Lower lobe of right lung (tissue), 2 donors: ENCODE measurements at regions not wholly inside any gene's neighbourhood (a gene's known extent, or its start where the extent isn't known, plus 50 kb on each side); places are given as distances from the start of the nearest gene placed in this dataset.

Experiments
- ATAC-seq, 2 donors: fragments of 200-7000 bp; cut with Tn5 transposase; one replicate each; pipeline ENCODE4 v1.9.1; 2020 to 2022; ENCODE audit warnings: mild to moderate bottlenecking in 2 of 2, moderate library complexity in 2 of 2
- DNase-seq: peaks from one replicate; pipeline ENCODE4 v3.0.0-alpha.2; 2020
- H3K27ac ChIP-seq: fragments of 200-600 bp; one replicate; pipeline ENCODE4 v1.8.0; 2022
- H3K27me3 ChIP-seq: fragments of 200-600 bp; one replicate; pipeline ENCODE4 v1.8.0; 2022; ENCODE audit warnings: low read depth
- H3K36me3 ChIP-seq: fragments of 200-600 bp; one replicate; pipeline ENCODE4 v1.8.0; 2022; ENCODE audit warnings: mild to moderate bottlenecking
- H3K4me1 ChIP-seq: fragments of 200-600 bp; one replicate; pipeline ENCODE4 v1.8.0; 2022
- H3K4me3 ChIP-seq: fragments of 200-600 bp; one replicate; pipeline ENCODE4 v1.8.0; 2022; ENCODE audit warnings: mild to moderate bottlenecking
- H3K9me3 ChIP-seq: fragments of 200-600 bp; one replicate; pipeline ENCODE4 v1.8.0; 2022
- CTCF ChIP-seq: fragments of 200-600 bp; IDR thresholded peaks from one replicate; pipeline ENCODE4 v1.8.0; 2022; ENCODE audit warnings: antibody characterized with exemption, mild to moderate bottlenecking
- intact Hi-C: fragments of 100-400 bp; cut with DNase I; formaldehyde crosslinking; loops from one replicate; pipeline ENCODE4 v1.11.0; 2022
- donor health status: DM: no; HTN: yes; CAD: no; lungs with severe emphysema.

GRCh38 chr15:37219211-37219701, 118.9 kb upstream of the MEIS2 start:
- no peak for ATAC-seq
- intact Hi-C loops: no loop called here
- no peak for TF ChIP-seq CTCF
- Histone ChIP-seq H3K27me3 (no peaks in the 10 kb centered on the region), H3K4me3 (no peak overlapping the region), H3K27ac (no peak overlapping the region), H3K4me1 (no peaks in the 10 kb centered on the region), H3K36me3 (no peaks in the 10 kb centered on the region), H3K9me3 (no peaks in the 10 kb centered on the region)
- DNase-seq: no peak

GRCh38 chr15:37220949-37221670, 120.8 kb upstream of the MEIS2 start:
- Histone ChIP-seq H3K9me3 (no peaks in the 10 kb centered on the region), H3K27ac (no peak overlapping the region), H3K36me3 (no peaks in the 10 kb centered on the region), H3K27me3 (no peaks in the 10 kb centered on the region), H3K4me3 (no peak overlapping the region), H3K4me1 (no peaks in the 10 kb centered on the region)
- ATAC-seq: no peak
- TF ChIP-seq CTCF: no peak
- DNase-seq: no peak
- intact Hi-C loops: no loop called here

- ATAC-seq: no peak
- intact Hi-C loops: no loop called here
- Histone ChIP-seq H3K9me3 (no peaks in the 10 kb centered on the region), H3K27ac (no peak overlapping the region), H3K4me3 (no peak overlapping the region), H3K4me1 (no peaks in the 10 kb centered on the region), H3K27me3 (no peaks in the 10 kb centered on the region), H3K36me3 (no peaks in the 10 kb centered on the region)
- no peak for DNase-seq
- no peak for TF ChIP-seq CTCF
Measured at GRCh38 chr15:37221671-37222145, 121.4 kb upstream of the MEIS2 start.

GRCh38 chr15:37223089-37223488, 122.7 kb upstream of the MEIS2 start:
- no peak overlapping the region for H3K4me3 ChIP-seq
- H3K27ac ChIP-seq: no peak overlapping the region
- DNase-seq (no peak), ATAC-seq (no peak)
- no peaks in the 10 kb centered on the region for H3K4me1 ChIP-seq
- H3K36me3 ChIP-seq: no peaks in the 10 kb centered on the region
- intact Hi-C loops: no loop called here
- H3K9me3 ChIP-seq: no peaks in the 10 kb centered on the region
- H3K27me3 ChIP-seq: no peaks in the 10 kb centered on the region
- no peak for TF ChIP-seq CTCF

GRCh38 chr15:37229855-37230619, 129.7 kb upstream of the MEIS2 start:
- H3K36me3 ChIP-seq: no peaks in the 10 kb centered on the region
- DNase-seq (no peak), ATAC-seq (no peak)
- no peaks in the 10 kb centered on the region for H3K9me3 ChIP-seq
- intact Hi-C loops: no loop called here
- no peak overlapping the region for H3K4me3 ChIP-seq
- no peaks in the 10 kb centered on the region for H3K4me1 ChIP-seq
- no peak for TF ChIP-seq CTCF
- no peak overlapping the region for H3K27ac ChIP-seq
- H3K27me3 ChIP-seq: no peaks in the 10 kb centered on the region
